HUES64 (cell line): ENCODE measurements at regions not wholly inside any gene's neighbourhood (a gene's known extent, or its start where the extent isn't known, plus 50 kb on each side); places are given as distances from the start of the nearest gene placed in this dataset.
"Not testable (repeated sequence)": the region's sequence is repeated elsewhere in the genome, so short reads cannot be mapped to it uniquely, and the experiment has no call there.

Experiments used
- H3K27ac ChIP-seq: 2 replicates; pipeline ENCODE4 v1.7.0; 2013; ENCODE audit warnings: low read depth, low read length, inconsistent platforms
- H3K27me3 ChIP-seq: 2 replicates; pipeline ENCODE4 v1.6.1; 2013; ENCODE audit warnings: mild to moderate bottlenecking, low read length; ENCODE audit not compliant: insufficient read depth
- H3K36me3 ChIP-seq: 2 replicates; pipeline ENCODE4 v1.6.1; 2013; ENCODE audit warnings: mild to moderate bottlenecking, low read length; ENCODE audit not compliant: insufficient read depth
- H3K4me1 ChIP-seq: 2 replicates; pipeline ENCODE4 v1.6.1; 2013; ENCODE audit warnings: mild to moderate bottlenecking, low read length, moderate library complexity; ENCODE audit not compliant: insufficient read depth
- H3K4me3 ChIP-seq: 2 replicates; pipeline ENCODE4 v1.5.1; 2013; ENCODE audit warnings: mild to moderate bottlenecking, low read length, moderate library complexity
- H3K9ac ChIP-seq: 2 replicates; pipeline ENCODE4 v1.6.1; 2013; ENCODE audit warnings: mild to moderate bottlenecking, low read depth, low read length
- H3K9me3 ChIP-seq: 2 replicates; pipeline ENCODE4 v1.6.1; 2013; ENCODE audit warnings: low read depth, low read length; ENCODE audit not compliant: insufficient read depth
- WGBS: fragments of 150-250, 120-280 bp; methylation state at CpG from one replicate; pipeline ENCODE4 v1.1.7; 2013; ENCODE audit warnings: missing lambda C conversion rate; 5-methylcytosine and 5-hydroxymethylcytosine counted together

GRCh38 chrX:125673758-125674157 is 354.1 kb downstream of the TEX13C start:
- no peaks in the 10 kb centered on the region for H3K27me3 ChIP-seq

GRCh38 chrX:125678258-125678657 is 358.6 kb downstream of the TEX13C start:
- 84% methylated on average over 3 of the region's 3 CpGs for WGBS
- H3K9me3 ChIP-seq, result no peaks in the 10 kb centered on the region

More at GRCh38 chrX:125673758-125674157, 354.1 kb downstream of the TEX13C start:
- H3K4me1 ChIP-seq, result no peaks in the 10 kb centered on the region
- H3K9ac ChIP-seq, result no peak overlapping the region
- H3K36me3 ChIP-seq, result no peaks in the 10 kb centered on the region
- no peak overlapping the region for H3K4me3 ChIP-seq
- no peaks in the 10 kb centered on the region for H3K9me3 ChIP-seq
- H3K27ac ChIP-seq, result no peak overlapping the region

GRCh38 chrX:125680366-125680765 is 360.7 kb downstream of the TEX13C start:
- H3K9ac ChIP-seq, result no peak overlapping the region
- H3K9me3 ChIP-seq, result no peaks in the 10 kb centered on the region
- H3K36me3 ChIP-seq, result no peaks in the 10 kb centered on the region
- no peaks in the 10 kb centered on the region for H3K27me3 ChIP-seq
- H3K4me1 ChIP-seq, result 0 out of 2 replicates have a peak, but pooled peaks cover 2% of the 10 kb centered on the region
- no peak overlapping the region for H3K4me3 ChIP-seq
- no peak overlapping the region for H3K27ac ChIP-seq

More at GRCh38 chrX:125678258-125678657, 358.6 kb downstream of the TEX13C start:
- H3K4me3 ChIP-seq, result no peak overlapping the region
- H3K4me1 ChIP-seq, result no peaks in the 10 kb centered on the region
- no peaks in the 10 kb centered on the region for H3K36me3 ChIP-seq
- H3K27me3 ChIP-seq, result no peaks in the 10 kb centered on the region
- no peak overlapping the region for H3K27ac ChIP-seq
- no peak overlapping the region for H3K9ac ChIP-seq

GRCh38 chrX:125681058-125681457 is 361.4 kb downstream of the TEX13C start:
- whole genome bisulfite sequencing, result no CpG with 5 or more reads among the region's 2 CpGs
- 0 out of 2 replicates have a peak, but pooled peaks cover 5% of the 10 kb centered on the region for H3K4me1 ChIP-seq
- no peak overlapping the region for H3K27ac ChIP-seq
- no peaks in the 10 kb centered on the region for H3K27me3 ChIP-seq
- H3K9me3 ChIP-seq, result no peaks in the 10 kb centered on the region
- H3K36me3 ChIP-seq, result no peaks in the 10 kb centered on the region
- H3K4me3 ChIP-seq, result no peak overlapping the region
- H3K9ac ChIP-seq, result no peak overlapping the region

- H3K27me3 ChIP-seq, result no peaks in the 10 kb centered on the region
- H3K36me3 ChIP-seq, result no peaks in the 10 kb centered on the region
- 0 out of 2 replicates have a peak, but pooled peaks cover 5% of the 10 kb centered on the region for H3K4me1 ChIP-seq
- no peak overlapping the region for H3K4me3 ChIP-seq
- H3K27ac ChIP-seq, result no peak overlapping the region
- no peak overlapping the region for H3K9ac ChIP-seq
- no peaks in the 10 kb centered on the region for H3K9me3 ChIP-seq
These were observed 361.8 kb downstream of the TEX13C start for GRCh38 chrX:125681507-125681906.

- 96% methylated on average over 33 of the region's 33 CpGs for WGBS
- H3K27me3 ChIP-seq, H3K9me3 ChIP-seq, H3K4me1 ChIP-seq, H3K9ac ChIP-seq, H3K36me3 ChIP-seq, H3K4me3 ChIP-seq, H3K27ac ChIP-seq: not testable (repeated sequence)
These were observed 370.9 kb downstream of the TEX13C start for GRCh38 chrX:125690522-125690921.

- Histone ChIP-seq H3K4me3 (no peak overlapping the region), H3K9me3 (no peaks in the 10 kb centered on the region), H3K27ac (no peak overlapping the region), H3K9ac (no peak overlapping the region), H3K36me3 (no peaks in the 10 kb centered on the region), H3K27me3 (no peaks in the 10 kb centered on the region), H3K4me1 (no peaks in the 10 kb centered on the region)
- WGBS, result 86% methylated on average over 1 of the region's 1 CpG
These were observed 374.5 kb downstream of the TEX13C start for GRCh38 chrX:125694171-125694570.

GRCh38 chrX:125709074-125709473 is 389.4 kb downstream of the TEX13C start:
- H3K4me3 ChIP-seq, result no peak overlapping the region
- H3K36me3 ChIP-seq, result no peaks in the 10 kb centered on the region
- no peaks in the 10 kb centered on the region for H3K4me1 ChIP-seq
- H3K27me3 ChIP-seq, result no peaks in the 10 kb centered on the region
- H3K27ac ChIP-seq, result no peak overlapping the region
- no peaks in the 10 kb centered on the region for H3K9me3 ChIP-seq
- no peak overlapping the region for H3K9ac ChIP-seq
- WGBS, result 90% methylated on average over 2 of the region's 2 CpGs

- no peaks in the 10 kb centered on the region for H3K36me3 ChIP-seq
- 97% methylated on average over 3 of the region's 4 CpGs for WGBS
- H3K27ac ChIP-seq, result no peak overlapping the region
- H3K4me1 ChIP-seq, result no peaks in the 10 kb centered on the region
- no peaks in the 10 kb centered on the region for H3K27me3 ChIP-seq
- H3K9me3 ChIP-seq, result no peaks in the 10 kb centered on the region
- H3K4me3 ChIP-seq, result no peak overlapping the region
- no peak overlapping the region for H3K9ac ChIP-seq
These were observed 389.9 kb downstream of the TEX13C start for GRCh38 chrX:125709532-125709931.

- Histone ChIP-seq H3K27ac (no peak overlapping the region), H3K4me1 (no peaks in the 10 kb centered on the region), H3K27me3 (no peaks in the 10 kb centered on the region), H3K9ac (no peak overlapping the region), H3K4me3 (no peak overlapping the region), H3K9me3 (no peaks in the 10 kb centered on the region), H3K36me3 (no peaks in the 10 kb centered on the region)
- 94% methylated on average over 8 of the region's 8 CpGs for WGBS
These were observed 390.9 kb downstream of the TEX13C start for GRCh38 chrX:125710403-125711062.

GRCh38 chrX:125711103-125711502 is 391.4 kb downstream of the TEX13C start:
- Histone ChIP-seq H3K27me3 (no peaks in the 10 kb centered on the region), H3K36me3 (no peaks in the 10 kb centered on the region), H3K4me3 (no peak overlapping the region), H3K9ac (no peak overlapping the region), H3K4me1 (no peaks in the 10 kb centered on the region), H3K9me3 (no peaks in the 10 kb centered on the region), H3K27ac (no peak overlapping the region)
- WGBS, result 78% methylated on average over 1 of the region's 1 CpG

- H3K4me3 ChIP-seq, result no peak overlapping the region
- 96% methylated on average over 3 of the region's 3 CpGs for WGBS
- H3K27ac ChIP-seq, result no peak overlapping the region
- H3K9me3 ChIP-seq, result no peaks in the 10 kb centered on the region
- no peaks in the 10 kb centered on the region for H3K27me3 ChIP-seq
- H3K9ac ChIP-seq, result no peak overlapping the region
- no peaks in the 10 kb centered on the region for H3K36me3 ChIP-seq
- no peaks in the 10 kb centered on the region for H3K4me1 ChIP-seq
These were observed 394.0 kb downstream of the TEX13C start for GRCh38 chrX:125713633-125714032.
